GM21825 (cell line): ENCODE measurements at regions not wholly inside any gene's neighbourhood (a gene's known extent, or its start where the extent isn't known, plus 50 kb on each side); places are given as distances from the start of the nearest gene placed in this dataset.
A peak's percentile ranks its signal among the peaks of the same experiment; 100 is the strongest.

Source experiments
- ATAC-seq: cut with Tn5 transposase; IDR thresholded peaks from one replicate; pipeline ENCODE4 v1.9.1; 2021; ENCODE audit warnings: mild to moderate bottlenecking, moderate library complexity; ENCODE audit not compliant: unreplicated experiment

GRCh38 chr7:17120756-17121155 lies 177.7 kb upstream of the AHR start:
- no peak for ATAC-seq

GRCh38 chr7:17121671-17122070 lies 176.8 kb upstream of the AHR start:
- no peak for ATAC-seq

- ATAC-seq = peak; percentile 46
Observed at GRCh38 chr7:17123020-17123419, 175.4 kb upstream of the AHR start.

DNA sequence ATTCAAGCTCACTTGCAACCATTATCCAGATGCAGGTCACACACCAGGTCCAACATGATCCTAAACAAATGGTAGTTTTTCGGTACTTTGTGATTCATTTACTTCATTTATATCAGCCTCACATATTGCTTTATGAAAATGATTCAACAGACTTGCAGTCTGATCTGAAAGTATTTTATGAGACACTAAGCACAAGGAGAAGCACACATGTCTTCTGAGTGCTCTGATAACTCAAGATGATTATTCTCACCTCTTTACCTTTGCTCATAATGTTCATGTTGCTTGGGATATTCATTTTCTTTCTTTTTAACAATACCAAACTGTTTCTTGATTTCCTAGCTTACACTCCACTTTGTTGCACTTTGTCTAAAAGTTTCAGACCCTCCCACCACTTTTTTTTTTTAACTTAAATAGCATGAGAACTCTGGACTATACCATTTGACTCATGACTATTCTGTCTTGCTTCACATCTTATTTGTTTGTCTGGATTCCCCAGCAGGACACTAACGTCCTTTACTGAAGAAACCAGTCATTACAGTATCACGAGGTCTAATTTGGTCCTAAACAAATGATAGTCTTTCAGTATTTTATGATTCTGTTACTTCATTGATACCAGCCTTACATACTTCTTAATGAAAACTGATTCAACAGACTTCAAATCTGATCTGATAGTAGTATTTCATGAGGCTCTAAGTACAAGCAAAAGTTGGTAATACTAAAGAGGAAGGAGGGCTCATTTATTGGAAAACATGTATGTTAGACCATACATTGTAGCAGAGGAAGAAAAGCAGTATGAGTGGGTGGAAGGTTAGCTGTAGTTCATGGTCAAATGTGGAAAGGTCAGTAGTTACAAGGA lies 171.8 kb upstream of the AHR start:
- ATAC-seq = peak; percentile 62

GRCh38 chr7:17129218-17129617 lies 169.2 kb upstream of the AHR start:
- no peak for ATAC-seq

GRCh38 chr7:17130281-17131059 lies 168.0 kb upstream of the AHR start:
- ATAC-seq = no peak

- no peak for ATAC-seq
Observed at GRCh38 chr7:17131060-17131345, 167.4 kb upstream of the AHR start.

DNA sequence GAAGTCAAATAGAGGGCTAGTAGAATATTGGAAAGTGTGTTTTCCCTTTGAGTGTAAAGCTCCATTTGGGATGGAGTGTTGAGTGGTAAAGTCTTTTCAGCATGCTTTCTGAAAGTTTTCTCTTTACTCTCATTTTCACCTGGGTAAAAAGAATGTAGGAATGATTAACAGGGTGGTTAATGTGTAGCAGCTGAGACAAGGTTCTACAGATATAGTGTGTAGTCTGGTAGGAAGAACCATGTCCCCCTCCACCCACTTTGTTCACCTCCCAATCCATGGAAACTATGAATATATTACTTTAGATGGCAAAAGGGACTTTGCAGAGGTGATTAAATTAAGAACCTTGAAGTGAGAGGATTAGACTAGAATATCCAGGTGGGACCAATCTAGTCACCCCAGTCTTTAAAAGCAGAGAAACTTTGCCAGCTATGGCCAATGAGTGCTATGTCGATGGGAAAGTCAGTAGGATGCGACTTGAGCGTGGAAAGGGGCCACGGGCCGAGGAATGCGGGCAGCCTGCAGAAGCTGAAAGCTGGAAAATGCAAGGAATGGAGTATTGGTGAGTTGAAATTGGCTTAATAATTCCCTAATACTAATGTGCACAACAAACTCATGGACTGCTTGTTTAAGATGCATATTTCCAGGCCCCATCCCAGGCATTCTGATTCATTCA lies 166.3 kb upstream of the AHR start:
- ATAC-seq = peak; percentile 57

- no peak for ATAC-seq
Observed at GRCh38 chr7:17132726-17133125, 165.7 kb upstream of the AHR start.

- ATAC-seq = no peak
Observed at GRCh38 chr7:17133977-17134376, 164.5 kb upstream of the AHR start.

GRCh38 chr7:17134786-17135185 lies 163.7 kb upstream of the AHR start:
- peak; percentile 84 for ATAC-seq

- no peak for ATAC-seq
Observed at GRCh38 chr7:17136126-17136525, 162.3 kb upstream of the AHR start.

GRCh38 chr7:17139081-17139480 lies 159.4 kb upstream of the AHR start:
- no peak for ATAC-seq

- ATAC-seq = no peak
Observed at GRCh38 chr7:17140406-17140805, 158.0 kb upstream of the AHR start.

- no peak for ATAC-seq
Observed at GRCh38 chr7:17142831-17143541, 155.5 kb upstream of the AHR start.

- ATAC-seq = peak; percentile 49
Observed at GRCh38 chr7:17144322-17144721, 154.1 kb upstream of the AHR start.

- no peak for ATAC-seq
Observed at GRCh38 chr7:17146621-17147020, 151.8 kb upstream of the AHR start.

DNA sequence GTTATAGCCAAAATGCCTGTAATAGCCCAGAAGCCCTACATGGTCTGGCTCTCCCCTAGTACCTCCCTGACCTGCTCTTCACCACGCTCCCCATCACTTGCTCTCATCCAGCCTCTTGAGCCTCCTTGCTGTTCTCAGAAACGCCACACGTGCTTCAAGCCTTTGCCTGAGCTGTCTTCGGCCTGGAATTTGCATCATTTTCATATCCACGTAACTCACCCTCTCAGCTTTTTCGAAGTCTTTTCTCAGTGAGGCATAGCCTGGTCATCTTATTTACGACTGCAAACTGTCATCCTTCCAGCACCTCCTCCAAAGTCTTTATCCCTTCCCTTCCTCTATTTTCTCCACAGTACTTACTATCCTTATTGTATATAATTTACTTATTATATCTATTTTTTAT lies 151.0 kb upstream of the AHR start:
- ATAC-seq = no peak

- peak; percentile 67 for ATAC-seq
Observed at GRCh38 chr7:17150018-17150417, 148.4 kb upstream of the AHR start.

GRCh38 chr7:17152721-17153120 lies 145.7 kb upstream of the AHR start:
- peak; percentile 46 for ATAC-seq

- ATAC-seq = no peak
Observed at GRCh38 chr7:17153536-17153935, 144.9 kb upstream of the AHR start.
